Mucosa of descending colon (tissue), 3 donors: ENCODE measurements at regions not wholly inside any gene's neighbourhood (a gene's known extent, or its start where the extent isn't known, plus 50 kb on each side); places are given as distances from the start of the nearest gene placed in this dataset.
"Not testable (repeated sequence)": the region's sequence is repeated elsewhere in the genome, so short reads cannot be mapped to it uniquely, and the experiment has no call there.

Source experiments
- ATAC-seq: fragments of 200-7000 bp; cut with Tn5 transposase; one replicate; pipeline ENCODE4 v1.9.1; 2020; ENCODE audit warnings: mild to moderate bottlenecking, moderate library complexity
- DNase-seq, 3 donors: peaks; one replicate each; pipeline ENCODE4 v3.0.0-alpha.2; 2020
- H3K36me3 ChIP-seq: fragments of 200-600 bp; one replicate; pipeline ENCODE4 v1.8.0; 2021; ENCODE audit warnings: low read depth, mild to moderate bottlenecking
- H3K4me1 ChIP-seq: fragments of 200-600 bp; one replicate; pipeline ENCODE4 v1.8.0; 2021; ENCODE audit warnings: low read depth, mild to moderate bottlenecking
- H3K4me3 ChIP-seq: fragments of 200-600 bp; one replicate; pipeline ENCODE4 v1.8.0; 2021; ENCODE audit warnings: mild to moderate bottlenecking
- H3K9me3 ChIP-seq: fragments of 200-600 bp; one replicate; pipeline ENCODE4 v1.8.0; 2021; ENCODE audit warnings: mild to moderate bottlenecking
- intact Hi-C, 2 donors: fragments of 100-400 bp; cut with DNase I in 1 of 2; cut with micrococcal nuclease in 1 of 2; formaldehyde crosslinking; loops; one replicate each; pipeline versions ENCODE4 v1.11.0 to v1.11.1; 2022; cut with DNase I, micrococcal nuclease
- TF ChIP-seq, protein P1 (sequence below): fragments of 200-600 bp; IDR thresholded peaks from one replicate; pipeline ENCODE4 v1.8.0; 2022; ENCODE audit warnings: antibody characterized with exemption, mild to moderate bottlenecking
- donor health status: DM: no; HTN: no; CAD: no; lungs with moderate emphysema.
- donor health status: DM: no; HTN: no; CAD: no.
- donor health status: DM: no; HTN: yes; CAD: no.

DNA sequence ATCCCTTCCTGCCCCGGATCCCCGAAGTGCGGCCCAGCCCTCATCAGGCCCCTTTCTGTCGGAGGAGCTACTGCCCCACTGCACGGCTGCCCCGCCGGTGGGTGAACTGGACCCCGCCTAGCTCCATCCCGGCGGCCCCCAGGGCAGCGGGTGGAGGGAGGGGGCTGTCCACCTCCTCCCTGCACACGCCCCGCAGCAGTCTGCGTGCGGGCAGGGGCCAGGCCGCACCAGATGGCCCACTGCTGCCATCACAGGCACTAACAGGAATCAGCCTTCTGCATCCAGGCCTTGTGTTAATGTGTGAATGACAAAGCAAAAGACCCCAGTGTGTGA lies 54.9 kb upstream of the UNC93A start:
- intact Hi-C loops = no loop called here
- no peak for ATAC-seq
- TF ChIP-seq, protein P1, sequence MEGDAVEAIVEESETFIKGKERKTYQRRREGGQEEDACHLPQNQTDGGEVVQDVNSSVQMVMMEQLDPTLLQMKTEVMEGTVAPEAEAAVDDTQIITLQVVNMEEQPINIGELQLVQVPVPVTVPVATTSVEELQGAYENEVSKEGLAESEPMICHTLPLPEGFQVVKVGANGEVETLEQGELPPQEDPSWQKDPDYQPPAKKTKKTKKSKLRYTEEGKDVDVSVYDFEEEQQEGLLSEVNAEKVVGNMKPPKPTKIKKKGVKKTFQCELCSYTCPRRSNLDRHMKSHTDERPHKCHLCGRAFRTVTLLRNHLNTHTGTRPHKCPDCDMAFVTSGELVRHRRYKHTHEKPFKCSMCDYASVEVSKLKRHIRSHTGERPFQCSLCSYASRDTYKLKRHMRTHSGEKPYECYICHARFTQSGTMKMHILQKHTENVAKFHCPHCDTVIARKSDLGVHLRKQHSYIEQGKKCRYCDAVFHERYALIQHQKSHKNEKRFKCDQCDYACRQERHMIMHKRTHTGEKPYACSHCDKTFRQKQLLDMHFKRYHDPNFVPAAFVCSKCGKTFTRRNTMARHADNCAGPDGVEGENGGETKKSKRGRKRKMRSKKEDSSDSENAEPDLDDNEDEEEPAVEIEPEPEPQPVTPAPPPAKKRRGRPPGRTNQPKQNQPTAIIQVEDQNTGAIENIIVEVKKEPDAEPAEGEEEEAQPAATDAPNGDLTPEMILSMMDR = no peak

DNA sequence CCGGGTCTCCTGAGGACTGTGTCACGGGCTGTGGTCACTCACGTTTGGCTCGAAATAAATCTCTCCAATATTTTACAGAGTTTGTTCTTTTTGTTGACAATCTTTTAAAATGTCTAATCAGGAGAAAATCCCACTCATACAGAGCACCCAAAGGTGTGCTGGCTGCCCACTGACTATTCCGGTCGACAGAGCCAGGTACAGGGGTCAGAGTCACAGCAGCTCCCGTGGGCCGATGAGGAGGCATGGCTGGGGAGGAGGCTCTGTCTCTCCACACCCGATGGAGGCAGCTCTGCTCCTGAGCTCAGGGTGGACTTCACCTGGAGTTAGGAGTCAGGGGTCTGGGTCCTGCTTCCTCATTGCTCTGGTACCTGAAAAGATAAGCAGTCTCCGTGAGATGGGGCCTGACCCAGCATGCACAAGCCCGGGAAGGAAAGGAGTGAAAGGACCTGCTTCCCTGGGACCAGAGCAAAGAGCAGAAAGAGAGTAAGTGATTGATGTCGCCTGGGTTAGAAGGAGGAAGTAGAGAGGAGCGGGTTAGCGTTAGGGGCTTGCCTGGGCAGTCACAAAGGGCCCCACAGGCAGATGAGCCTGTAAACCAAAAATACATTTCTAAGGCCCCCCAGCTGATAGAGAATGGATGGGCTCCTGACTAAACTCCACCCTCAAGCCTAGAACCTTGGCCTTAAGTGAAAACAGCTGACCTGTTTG lies 53.5 kb upstream of the UNC93A start:
- ATAC-seq (no peak), DNase-seq (no peak)
- Histone ChIP-seq H3K4me3 (no peak overlapping the region), H3K36me3 (no peaks in the 10 kb centered on the region), H3K9me3 (no peaks in the 10 kb centered on the region), H3K4me1 (no peaks in the 10 kb centered on the region)
- intact Hi-C loops = no loop called here
- TF ChIP-seq, protein P1 = no peak

More for the DNA sequence above, 54.9 kb upstream of the UNC93A start:
- Histone ChIP-seq H3K4me3 (no peak overlapping the region), H3K36me3 (no peaks in the 10 kb centered on the region), H3K4me1 (no peaks in the 10 kb centered on the region), H3K9me3 (no peaks in the 10 kb centered on the region)
- no peak for DNase-seq

DNA sequence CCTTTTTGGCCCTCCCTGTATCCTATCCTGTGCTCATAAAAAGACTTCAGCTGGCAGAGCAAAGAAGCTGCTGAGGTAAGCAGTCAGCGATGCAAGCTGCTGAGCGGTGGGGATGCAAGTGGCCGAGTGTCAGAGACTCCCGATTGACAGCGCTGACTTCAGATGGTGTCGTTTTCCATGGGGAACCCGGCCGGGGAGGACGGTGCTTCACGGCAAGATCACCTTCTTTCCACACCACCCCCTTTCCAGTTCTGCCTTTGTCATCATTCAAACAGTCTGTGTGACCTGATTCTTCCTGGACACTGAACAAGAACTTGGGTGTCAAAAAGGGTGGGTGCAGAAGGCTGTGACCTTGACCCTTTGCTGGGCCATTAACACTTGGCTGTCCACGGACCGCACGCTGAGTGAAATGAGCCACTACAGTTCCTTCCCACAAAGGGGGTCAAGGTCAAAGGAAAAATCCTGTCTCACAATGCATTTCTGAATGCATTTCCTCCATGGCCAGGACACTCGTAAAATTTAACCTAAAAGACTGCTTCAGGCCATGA lies 52.9 kb upstream of the UNC93A start:
- ATAC-seq (no peak), DNase-seq (no peak)
- Histone ChIP-seq H3K36me3 (no peaks in the 10 kb centered on the region), H3K4me1 (no peaks in the 10 kb centered on the region), H3K4me3 (no peak overlapping the region), H3K9me3 (no peaks in the 10 kb centered on the region)
- TF ChIP-seq, protein P1 = no peak
- intact Hi-C loops = no loop called here

DNA sequence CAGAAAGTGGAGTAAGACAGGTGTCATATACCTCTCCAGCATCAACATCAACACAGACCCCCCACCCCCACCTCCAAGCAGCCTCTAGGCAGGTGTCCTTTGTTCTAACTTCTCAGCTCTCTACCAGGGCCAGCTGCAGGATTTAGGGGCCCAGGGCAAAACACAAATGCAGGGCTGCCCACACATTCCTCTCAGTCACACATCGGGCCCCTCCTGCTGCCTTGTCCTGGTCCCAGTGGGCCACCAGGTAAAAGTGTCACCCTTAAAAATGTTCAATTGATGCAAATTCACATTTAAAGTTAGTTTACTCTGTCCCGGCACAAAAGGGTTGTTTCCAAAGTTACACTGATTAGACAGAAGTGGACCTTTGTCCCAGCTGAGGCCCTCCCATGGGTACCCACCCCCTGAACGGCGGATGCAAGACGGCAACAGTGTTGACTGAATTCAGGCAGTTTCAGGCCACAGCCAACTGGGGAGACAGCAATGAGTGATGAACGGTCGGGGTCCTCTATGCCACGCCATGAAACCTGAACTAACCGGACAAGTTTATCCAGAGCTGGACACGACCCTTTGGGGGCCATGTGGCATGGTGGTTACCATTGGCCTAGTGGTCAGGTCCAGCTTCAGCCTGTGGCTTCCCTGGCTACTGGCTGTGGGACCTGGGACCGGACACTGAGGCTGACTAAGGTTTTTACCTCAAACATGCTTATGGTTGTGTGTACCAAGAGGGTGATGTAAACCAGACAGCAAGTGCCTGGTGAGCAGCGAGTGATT lies 52.2 kb upstream of the UNC93A start:
- H3K4me3 ChIP-seq = no peak overlapping the region
- intact Hi-C loops = no loop called here
- no peaks in the 10 kb centered on the region for H3K36me3 ChIP-seq
- H3K9me3 ChIP-seq = no peaks in the 10 kb centered on the region
- ATAC-seq (no peak), DNase-seq (no peak)
- TF ChIP-seq, protein P1 = no peak
- no peaks in the 10 kb centered on the region for H3K4me1 ChIP-seq

DNA sequence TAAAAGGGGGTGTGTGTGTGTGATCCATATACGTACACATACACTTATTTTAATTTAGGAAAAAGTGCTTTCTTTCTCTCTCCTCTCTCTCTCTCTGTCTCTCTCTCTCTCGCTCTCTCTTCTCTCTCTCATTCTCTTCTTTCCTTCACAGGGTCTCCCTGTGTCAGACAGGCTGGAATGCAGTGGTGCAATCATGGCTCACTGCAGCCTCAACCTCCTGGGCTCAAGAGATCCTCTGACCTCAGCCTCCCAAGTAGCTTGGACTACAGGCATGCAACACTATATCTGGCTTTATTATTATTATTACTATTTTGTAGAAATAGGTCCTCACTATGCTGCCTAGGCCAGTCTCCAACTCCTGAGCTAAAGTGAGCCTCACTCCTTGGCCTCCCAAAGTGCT lies 51.6 kb upstream of the UNC93A start:
- DNase-seq, H3K4me1 ChIP-seq, ATAC-seq, H3K4me3 ChIP-seq, intact Hi-C loops, H3K36me3 ChIP-seq, H3K9me3 ChIP-seq: not testable (repeated sequence)

DNA sequence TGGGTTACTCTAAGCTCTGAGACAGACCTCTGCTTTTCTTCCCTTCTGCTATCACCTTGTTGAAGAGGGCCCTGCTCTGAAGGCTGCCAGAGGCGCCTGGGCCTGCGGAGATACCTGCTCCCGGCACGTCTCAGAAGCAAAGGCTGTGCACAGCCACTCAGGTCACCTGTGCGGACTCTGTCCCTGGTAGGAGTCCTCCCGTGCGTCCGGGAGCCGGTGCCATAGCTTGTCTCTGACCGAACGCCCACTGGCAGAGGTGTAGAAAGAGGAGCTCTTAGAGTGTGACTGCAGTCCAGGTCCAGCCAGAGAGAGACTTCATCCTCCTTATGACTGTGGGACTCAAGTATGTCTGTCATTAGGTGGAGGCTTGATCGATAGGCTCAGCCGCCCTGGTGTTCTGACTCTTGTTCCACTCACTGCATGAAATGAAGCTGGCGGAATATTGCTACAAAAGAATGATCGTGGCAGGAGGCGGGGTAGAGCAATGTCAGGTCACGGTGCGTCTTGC lies 51.0 kb upstream of the UNC93A start:
- TF ChIP-seq, protein P1 = no peak
- no peak overlapping the region for H3K4me3 ChIP-seq
- H3K9me3 ChIP-seq = no peaks in the 10 kb centered on the region
- H3K4me1 ChIP-seq = no peaks in the 10 kb centered on the region
- DNase-seq (no peak), ATAC-seq (no peak)
- no peaks in the 10 kb centered on the region for H3K36me3 ChIP-seq
- intact Hi-C loops = no loop called here
